GM12878 (cell line): ENCODE measurements at regions not wholly inside any gene's neighbourhood (a gene's known extent, or its start where the extent isn't known, plus 50 kb on each side); places are given as distances from the start of the nearest gene placed in this dataset.

ENCODE experiments used
- BCLAF1 ChIP-seq: fragments of 450-650 bp; IDR thresholded peaks from 2 replicates; pipeline ENCODE4 v1.6.1; 2017; ENCODE audit warnings: antibody characterized with exemption, mild to moderate bottlenecking, moderate library complexity
- CTCF ChIP-seq, 3 experiments: IDR thresholded peaks in 2 of 3; conservative IDR thresholded peaks in 1 of 3; 2 replicates each; pipeline ENCODE4 v1.5.1; 2011; ENCODE audit warnings: low read depth in 3 of 3, low read length in 3 of 3, mild to moderate bottlenecking in 3 of 3, control low read depth in 2 of 3, moderate library complexity in 2 of 3, inconsistent platforms in 1 of 3, mixed read lengths in 1 of 3; ENCODE audit not compliant: control insufficient read depth in 2 of 3, insufficient read depth in 1 of 3; ENCODE audit errors: extremely low read depth in 1 of 3
- NR2C1 ChIP-seq: fragments of 450-650 bp; IDR thresholded peaks from 2 replicates; pipeline ENCODE4 v1.6.1; 2017; ENCODE audit warnings: antibody characterized with exemption, mild to moderate bottlenecking, moderate library complexity
- ZBTB11 ChIP-seq: fragments of 450-650 bp; formaldehyde crosslinking; IDR thresholded peaks from 2 replicates; pipeline ENCODE4 v1.5.0; 2022; ENCODE audit warnings: mild to moderate bottlenecking, missing genetic modification characterization

GRCh38 chr18:50447102-50447741 lies 72.4 kb downstream of the SKA1 start:
- TF ChIP-seq CTCF (IDR thresholded peaks at IDR 0.05 in 2 of 3, conservative IDR thresholded peaks at IDR 0.05 in 1 of 3; ENCODE audit: control insufficient read depth in 2 of 3, extremely low read depth in 1 of 3, insufficient read depth in 1 of 3, low read depth in 3 of 3, low read length in 3 of 3) (no peak), NR2C1 (no peak), BCLAF1 (no peak), ZBTB11 (CRISPR knock-in tag) (no peak)
